HG03565 (cell line): ENCODE measurements at regions not wholly inside any gene's neighbourhood (a gene's known extent, or its start where the extent isn't known, plus 50 kb on each side); places are given as distances from the start of the nearest gene placed in this dataset.

Experiments
- ATAC-seq: cut with Tn5 transposase; IDR thresholded peaks from one replicate; pipeline ENCODE4 v1.9.1; 2021; ENCODE audit warnings: mild to moderate bottlenecking, moderate library complexity; ENCODE audit not compliant: unreplicated experiment

- ATAC-seq = no peak
These were observed 50.2 kb upstream of the PHLPP1 start for GRCh38 chr18:62665188-62665587.
